ENCODE measurements at regions not wholly inside any gene's neighbourhood (a gene's known extent, or its start where the extent isn't known, plus 50 kb on each side); places are given as distances from the start of the nearest gene placed in this dataset.

- Histone ChIP-seq H3K27me3 (ENCODE audit: insufficient read depth, low read depth, severe bottlenecking) (peaks cover 77% of the 10 kb centered on the region), H3K9me3 (ENCODE audit: severe bottlenecking) (peaks cover 3% of the 10 kb centered on the region), H3K4me3 (ENCODE audit: low read depth, low read length) (no peak overlapping the region), H3K36me3 (no peaks in the 10 kb centered on the region), H3K27ac (no peak overlapping the region)
- no peak for TF ChIP-seq CTCF (IDR thresholded peaks at IDR 0.05; ENCODE audit: low read depth, low read length)
- no peak for DNase-seq
Observed at GRCh38 chr14:98949481-98950135, 322.4 kb downstream of the BCL11B start.

GRCh38 chr14:98950353-98950895 lies 321.6 kb downstream of the BCL11B start:
- peaks cover 78% of the 10 kb centered on the region for H3K27me3 ChIP-seq (ENCODE audit: insufficient read depth, low read depth, severe bottlenecking)
- H3K36me3 ChIP-seq, result no peaks in the 10 kb centered on the region
- no peak overlapping the region for H3K27ac ChIP-seq
- TF ChIP-seq CTCF (IDR thresholded peaks at IDR 0.05; ENCODE audit: low read depth, low read length), result no peak
- no peak for DNase-seq
- H3K9me3 ChIP-seq (ENCODE audit: severe bottlenecking), result peaks cover 3% of the 10 kb centered on the region
- H3K4me3 ChIP-seq (ENCODE audit: low read depth, low read length), result no peak overlapping the region

- no peak for DNase-seq
- no peaks in the 10 kb centered on the region for H3K36me3 ChIP-seq
- H3K9me3 ChIP-seq (ENCODE audit: severe bottlenecking), result peaks cover 3% of the 10 kb centered on the region
- peaks cover 77% of the 10 kb centered on the region for H3K27me3 ChIP-seq (ENCODE audit: insufficient read depth, low read depth, severe bottlenecking)
- no peak for TF ChIP-seq CTCF (IDR thresholded peaks at IDR 0.05; ENCODE audit: low read depth, low read length)
- no peak overlapping the region for H3K4me3 ChIP-seq (ENCODE audit: low read depth, low read length)
- no peak overlapping the region for H3K27ac ChIP-seq
Observed at GRCh38 chr14:98951031-98951430, 321.0 kb downstream of the BCL11B start.

GRCh38 chr14:98951521-98952152 lies 320.4 kb downstream of the BCL11B start:
- Histone ChIP-seq H3K4me3 (ENCODE audit: low read depth, low read length) (no peak overlapping the region), H3K27me3 (ENCODE audit: insufficient read depth, low read depth, severe bottlenecking) (peaks cover 79% of the 10 kb centered on the region), H3K27ac (no peak overlapping the region), H3K9me3 (ENCODE audit: severe bottlenecking) (peaks cover 3% of the 10 kb centered on the region), H3K36me3 (no peaks in the 10 kb centered on the region)
- no peak for TF ChIP-seq CTCF (IDR thresholded peaks at IDR 0.05; ENCODE audit: low read depth, low read length)
- no peak for DNase-seq

- DNase-seq, result no peak
- Histone ChIP-seq H3K4me3 (ENCODE audit: low read depth, low read length) (no peak overlapping the region), H3K27ac (no peak overlapping the region), H3K9me3 (ENCODE audit: severe bottlenecking) (peaks cover 3% of the 10 kb centered on the region), H3K27me3 (ENCODE audit: insufficient read depth, low read depth, severe bottlenecking) (peaks cover 80% of the 10 kb centered on the region), H3K36me3 (no peaks in the 10 kb centered on the region)
- TF ChIP-seq CTCF (IDR thresholded peaks at IDR 0.05; ENCODE audit: low read depth, low read length), result no peak
Observed at GRCh38 chr14:98952593-98953350, 319.2 kb downstream of the BCL11B start.
